ENCODE measurements at regions not wholly inside any gene's neighbourhood (a gene's known extent, or its start where the extent isn't known, plus 50 kb on each side); places are given as distances from the start of the nearest gene placed in this dataset.

GRCh38 chr20:5670036-5670536 is 59.3 kb upstream of the GPCPD1 start:
- intact Hi-C loops (cut with micrococcal nuclease; ENCODE audit: unreplicated experiment) = no loop called here
- H3K9me3 Mint-ChIP-seq (ENCODE audit: low read depth, unreplicated experiment) = no peaks in the 10 kb centered on the region
- DNase-seq = no peak
- H3K27me3 Mint-ChIP-seq (ENCODE audit: unreplicated experiment) = peaks cover 20% of the 10 kb centered on the region
- no peak for TF ChIP-seq CTCF (IDR thresholded peaks at IDR 0.05; ENCODE audit: unreplicated experiment)
- no peak overlapping the region for H3K4me3 Mint-ChIP-seq (ENCODE audit: low read depth, unreplicated experiment)
- H3K36me3 Mint-ChIP-seq (ENCODE audit: insufficient read depth, unreplicated experiment) = no peaks in the 10 kb centered on the region
- no peak overlapping the region for H3K27ac Mint-ChIP-seq (ENCODE audit: unreplicated experiment)
- CTCF ChIA-PET = no interaction called here
- H3K4me1 Mint-ChIP-seq (ENCODE audit: low read depth, unreplicated experiment) = peaks cover 6% of the 10 kb centered on the region
- BruUV-seq (replicated peaks) = no TSS peak

- Mint-ChIP-seq H3K4me1 (ENCODE audit: low read depth, unreplicated experiment) (no peaks in the 10 kb centered on the region), H3K27me3 (ENCODE audit: unreplicated experiment) (peaks cover 20% of the 10 kb centered on the region), H3K36me3 (ENCODE audit: insufficient read depth, unreplicated experiment) (no peaks in the 10 kb centered on the region), H3K9me3 (ENCODE audit: low read depth, unreplicated experiment) (no peaks in the 10 kb centered on the region), H3K27ac (ENCODE audit: unreplicated experiment) (no peak overlapping the region), H3K4me3 (ENCODE audit: low read depth, unreplicated experiment) (no peak overlapping the region)
- CTCF ChIA-PET = no interaction called here
- no peak for TF ChIP-seq CTCF (IDR thresholded peaks at IDR 0.05; ENCODE audit: unreplicated experiment)
- DNase-seq = no peak
- no TSS peak for BruUV-seq (replicated peaks)
- intact Hi-C loops (cut with micrococcal nuclease; ENCODE audit: unreplicated experiment) = no loop called here
Observed at GRCh38 chr20:5668529-5668868, 57.7 kb upstream of the GPCPD1 start.

DNA sequence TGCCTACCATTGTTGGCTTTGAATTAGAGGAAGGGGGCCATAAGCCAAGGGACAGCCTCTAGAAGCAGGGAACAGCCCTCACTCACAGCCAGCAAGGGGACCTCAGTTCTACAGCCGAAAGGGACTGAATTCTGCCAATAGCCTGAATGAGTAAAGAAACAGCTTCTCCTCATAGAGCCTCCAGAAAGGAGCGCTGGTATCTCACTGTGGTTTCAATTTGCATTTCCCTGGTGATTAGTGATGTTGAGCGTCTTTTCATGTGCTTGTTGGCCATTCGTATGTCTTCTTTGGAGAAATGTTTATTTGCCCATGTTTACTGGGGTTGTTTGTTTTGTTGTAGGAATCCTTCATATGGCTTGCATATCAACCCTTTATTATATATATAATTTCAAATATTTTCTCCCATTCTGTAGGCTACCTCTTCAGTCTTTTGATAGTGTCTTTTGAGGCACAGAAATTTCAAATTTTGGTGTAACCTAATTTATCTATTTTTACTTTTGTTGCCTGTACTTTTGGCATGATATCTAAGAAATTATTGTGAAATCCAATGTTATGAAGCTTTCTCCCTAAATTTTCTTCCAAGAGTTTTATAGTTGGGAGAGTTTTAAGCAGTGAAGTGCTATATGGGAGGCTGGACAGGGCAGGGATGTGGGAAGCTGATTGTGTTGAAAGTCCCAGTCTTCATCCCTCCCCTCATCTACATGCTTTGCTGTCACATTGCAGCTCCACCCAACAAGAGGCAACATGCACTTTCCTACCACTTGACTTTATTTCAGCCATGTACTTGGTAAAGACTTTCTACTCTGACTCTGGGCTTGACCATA is 57.1 kb upstream of the GPCPD1 start:
- no peak for DNase-seq
- CTCF ChIA-PET = no interaction called here
- Mint-ChIP-seq H3K27me3 (ENCODE audit: unreplicated experiment) (peaks cover 20% of the 10 kb centered on the region), H3K4me1 (ENCODE audit: low read depth, unreplicated experiment) (no peaks in the 10 kb centered on the region), H3K4me3 (ENCODE audit: low read depth, unreplicated experiment) (no peak overlapping the region), H3K27ac (ENCODE audit: unreplicated experiment) (no peak overlapping the region), H3K9me3 (ENCODE audit: low read depth, unreplicated experiment) (no peaks in the 10 kb centered on the region), H3K36me3 (ENCODE audit: insufficient read depth, unreplicated experiment) (no peaks in the 10 kb centered on the region)
- BruUV-seq (replicated peaks) = no TSS peak
- intact Hi-C loops (cut with micrococcal nuclease; ENCODE audit: unreplicated experiment) = no loop called here
- no peak for TF ChIP-seq CTCF (IDR thresholded peaks at IDR 0.05; ENCODE audit: unreplicated experiment)

GRCh38 chr20:5665417-5665816 is 54.6 kb upstream of the GPCPD1 start:
- no peaks in the 10 kb centered on the region for H3K4me1 Mint-ChIP-seq (ENCODE audit: low read depth, unreplicated experiment)
- TF ChIP-seq CTCF (IDR thresholded peaks at IDR 0.05; ENCODE audit: unreplicated experiment) = no peak
- CTCF ChIA-PET = no interaction called here
- H3K27me3 Mint-ChIP-seq (ENCODE audit: unreplicated experiment) = peaks cover 20% of the 10 kb centered on the region
- intact Hi-C loops (cut with micrococcal nuclease; ENCODE audit: unreplicated experiment) = no loop called here
- BruUV-seq (replicated peaks) = no TSS peak
- DNase-seq = no peak
- no peaks in the 10 kb centered on the region for H3K36me3 Mint-ChIP-seq (ENCODE audit: insufficient read depth, unreplicated experiment)
- H3K27ac Mint-ChIP-seq (ENCODE audit: unreplicated experiment) = no peak overlapping the region
- no peak overlapping the region for H3K4me3 Mint-ChIP-seq (ENCODE audit: low read depth, unreplicated experiment)
- no peaks in the 10 kb centered on the region for H3K9me3 Mint-ChIP-seq (ENCODE audit: low read depth, unreplicated experiment)

Measured in Calu3 (cell line).